HCT116 (cell line): ENCODE measurements at regions not wholly inside any gene's neighbourhood (a gene's known extent, or its start where the extent isn't known, plus 50 kb on each side); places are given as distances from the start of the nearest gene placed in this dataset.

Source experiments
- ATAC-seq: fragments of 200-7000 bp; cut with Tn5 transposase; 2 replicates; pipeline ENCODE4 v1.9.1; 2020; ENCODE audit warnings: mild to moderate bottlenecking, moderate library complexity
- BruUV-seq: library from RNA; stranded (reverse); fragments of 400-500 nt; replicated peaks from 2 replicates; lab custom pipeline; 2021; lab: Mats Ljungman, UMichigan
- CTCF ChIA-PET: fragments of 300-600 bp; sonication (Branson Sonifier 250); formaldehyde crosslinking; loops from one replicate; lab custom pipeline; 2021; ENCODE audit warnings: antibody characterized with exemption; lab: Charles Lee
- POLR2A ChIA-PET: fragments of 300-600, 350-600 bp; sonication (Branson Sonifier 250); formaldehyde crosslinking; loops from one replicate; lab custom pipeline; 2021; ENCODE audit warnings: antibody characterized with exemption; lab: Charles Lee
- RAD21 ChIA-PET, 2 experiments: fragments of 300-600 bp; sonication (Branson Sonifier 250); formaldehyde crosslinking; loops; one replicate each; lab custom pipeline; 2023; ENCODE audit warnings: low total read pairs in 2 of 2; ENCODE audit not compliant: uncharacterized antibody in 2 of 2, unreplicated experiment in 2 of 2, low non-redundant PET in 1 of 2; lab: Charles Lee
- DNase-seq: peaks from one replicate; pipeline ENCODE4 v3.0.0-alpha.2; 2010; ENCODE audit warnings: low read depth, low spot score
- H2AFZ ChIP-seq: fragments of 200-600 bp; shearing (Covaris generic), sonication (generic); 2 replicates; pipeline ENCODE4 v1.6.1; 2017; ENCODE audit warnings: low read depth, mixed run types, mixed read lengths, antibody characterized with exemption, low read length; ENCODE audit not compliant: poor library complexity, severe bottlenecking
- H3K27ac ChIP-seq: 2 replicates; pipeline ENCODE4 v1.5.1; 2012; ENCODE audit warnings: low read depth, low read length
- H3K27me3 ChIP-seq: fragments of 200-600 bp; sonication (generic); 2 replicates; pipeline ENCODE4 v1.6.1; 2016; ENCODE audit warnings: mixed run types, low read length, mixed read lengths; ENCODE audit not compliant: insufficient read depth
- H3K36me3 ChIP-seq, 2 experiments: fragments of 200-500 bp in 1 of 2; fragments of 200-600 bp in 1 of 2; sonication (Bioruptor generic) in 1 of 2; sonication (generic) in 1 of 2; 2 replicates each; pipeline versions ENCODE4 v1.5.1 to v1.6.1; 2014 to 2016; ENCODE audit warnings: low read length in 2 of 2, inconsistent platforms in 1 of 2, mixed read lengths in 1 of 2, mixed run types in 1 of 2; ENCODE audit not compliant: insufficient read depth in 2 of 2, control insufficient read depth in 1 of 2
- H3K4me1 ChIP-seq, 2 experiments: fragments of 200-600 bp in 1 of 2; sonication (generic) in 1 of 2; 2 replicates each; pipeline versions ENCODE4 v1.5.1 to v1.6.1; 2012 to 2017; ENCODE audit warnings: low read length in 2 of 2, inconsistent platforms in 1 of 2, mild to moderate bottlenecking in 1 of 2, mixed read lengths in 1 of 2, mixed run types in 1 of 2, moderate library complexity in 1 of 2; ENCODE audit not compliant: insufficient read depth in 2 of 2, control insufficient read depth in 1 of 2
- H3K4me2 ChIP-seq: fragments of 200-600 bp; sonication (generic); 2 replicates; pipeline ENCODE4 v1.6.1; 2017; ENCODE audit warnings: mixed run types, low read length, mixed read lengths
- H3K4me3 ChIP-seq, 2 experiments: fragments of 200-600 bp in 1 of 2; sonication (generic) in 1 of 2; replicated peaks in 1 of 2; 2 replicates each; pipeline ENCODE4 v1.5.1; 2011 to 2016; ENCODE audit warnings: low read length in 2 of 2, control low read depth in 1 of 2, low read depth in 1 of 2, mild to moderate bottlenecking in 1 of 2, mixed read lengths in 1 of 2, mixed run types in 1 of 2
- H3K79me2 ChIP-seq: fragments of 200-600 bp; sonication (generic); 2 replicates; pipeline ENCODE4 v1.6.1; 2017; ENCODE audit warnings: mild to moderate bottlenecking, mixed run types, low read length, moderate library complexity, mixed read lengths; ENCODE audit not compliant: insufficient read depth
- H3K9ac ChIP-seq: fragments of 200-600 bp; sonication (generic); 2 replicates; pipeline ENCODE4 v1.6.1; 2016; ENCODE audit warnings: low read length, mixed read lengths
- H3K9me2 ChIP-seq: fragments of 200-600 bp; sonication (generic), shearing (Covaris generic); 2 replicates; pipeline ENCODE4 v1.6.1; 2017; ENCODE audit warnings: mixed run types, mild to moderate bottlenecking, moderate library complexity; ENCODE audit not compliant: insufficient read depth
- H3K9me3 ChIP-seq, 2 experiments: fragments of 200-500 bp in 1 of 2; fragments of 200-600 bp in 1 of 2; sonication (Bioruptor generic) in 1 of 2; sonication (generic) in 1 of 2; 2 replicates each; pipeline ENCODE4 v1.6.1; 2014 to 2017; ENCODE audit warnings: low read length in 2 of 2, mixed read lengths in 2 of 2, inconsistent platforms in 1 of 2, low read depth in 1 of 2, mild to moderate bottlenecking in 1 of 2, mixed run types in 1 of 2, moderate library complexity in 1 of 2; ENCODE audit not compliant: control insufficient read depth in 1 of 2, insufficient read depth in 1 of 2
- H4K20me1 ChIP-seq: fragments of 200-600 bp; sonication (generic), shearing (Covaris generic); 2 replicates; pipeline ENCODE4 v1.6.1; 2017; ENCODE audit warnings: mixed run types, mild to moderate bottlenecking, moderate library complexity; ENCODE audit not compliant: insufficient read depth
- ATF3 ChIP-seq: IDR thresholded peaks from 2 replicates; pipeline ENCODE4 v1.6.1; 2012
- CEBPB ChIP-seq: IDR thresholded peaks from 2 replicates; pipeline ENCODE4 v1.6.1; 2012; ENCODE audit warnings: low read depth
- EGR1 ChIP-seq: IDR thresholded peaks from 2 replicates; pipeline ENCODE4 v1.6.1; 2012; ENCODE audit warnings: low read depth
- FOSL1 ChIP-seq: IDR thresholded peaks from 2 replicates; pipeline ENCODE4 v1.6.1; 2012; ENCODE audit warnings: low read depth
- JUND ChIP-seq: IDR thresholded peaks from 2 replicates; pipeline ENCODE4 v1.6.1; 2012
- MAX ChIP-seq: IDR thresholded peaks from 2 replicates; pipeline ENCODE4 v1.6.1; 2012
- POLR2AphosphoS5 ChIP-seq: IDR thresholded peaks from 2 replicates; pipeline ENCODE4 v1.6.1; 2011; ENCODE audit warnings: mild to moderate bottlenecking, low read depth, low read length, moderate library complexity
- SIN3A ChIP-seq: IDR thresholded peaks from 2 replicates; pipeline ENCODE4 v1.6.1; 2012; ENCODE audit warnings: low read depth
- SP1 ChIP-seq: IDR thresholded peaks from 2 replicates; pipeline ENCODE4 v1.6.1; 2012; ENCODE audit warnings: low read depth
- SRF ChIP-seq: IDR thresholded peaks from 2 replicates; pipeline ENCODE4 v1.6.1; 2012; ENCODE audit warnings: low read depth
- YY1 ChIP-seq: IDR thresholded peaks from 2 replicates; pipeline ENCODE4 v1.6.1; 2011; ENCODE audit warnings: low read length, low read depth, moderate library complexity, mild to moderate bottlenecking; ENCODE audit not compliant: insufficient replicate concordance; ENCODE audit errors: extremely low read depth
- ZFX ChIP-seq: fragments of 450-650 bp; IDR thresholded peaks from 2 replicates; pipeline ENCODE4 v1.6.1; 2017
- ZNF274 ChIP-seq: fragments of 200-500 bp; sonication (Bioruptor generic); IDR thresholded peaks from 2 replicates; pipeline ENCODE4 v1.6.1; 2014; ENCODE audit warnings: mild to moderate bottlenecking, low read depth, low read length, inconsistent platforms
- intact Hi-C: fragments of 100-400 bp; cut with micrococcal nuclease; formaldehyde crosslinking; loops from 2 replicates; pipeline ENCODE4 v1.10.0; 2022

DNA sequence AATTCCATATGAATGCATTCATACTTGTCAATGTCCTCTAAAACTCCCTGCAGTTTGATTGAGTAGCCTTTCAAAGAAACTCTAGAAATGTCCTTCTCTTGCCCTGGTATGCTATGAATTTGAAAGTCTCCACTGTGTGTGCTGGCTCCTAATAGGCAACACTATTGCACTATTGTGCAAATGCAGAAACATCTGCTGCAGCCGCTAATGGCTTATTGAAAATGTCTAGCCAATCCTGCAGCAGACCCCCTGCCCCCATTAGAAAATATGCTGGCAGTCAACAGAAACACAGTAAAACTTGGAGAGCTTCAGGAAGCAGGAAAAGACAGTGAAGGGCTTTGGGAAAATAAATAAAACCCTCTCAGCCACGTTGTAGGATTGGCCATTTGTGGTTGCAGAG lies 87.3 kb upstream of the GRAMD2B start:
- Histone ChIP-seq H3K36me3 (no peaks in the 10 kb centered on the region), H3K4me1 (no peaks in the 10 kb centered on the region), H3K27ac (no peak overlapping the region), H3K79me2 (no peaks in the 10 kb centered on the region), H4K20me1 (no peaks in the 10 kb centered on the region), H3K9me3 (no peaks in the 10 kb centered on the region), H3K9me2 (no peaks in the 10 kb centered on the region), H2AFZ (no peak overlapping the region), H3K9ac (no peak overlapping the region), H3K4me2 (no peak overlapping the region), H3K27me3 (no peaks in the 10 kb centered on the region), H3K4me3 (no peak overlapping the region)
- TF ChIP-seq YY1 = no peak
- TF ChIP-seq ATF3 = no peak
- no peak for TF ChIP-seq JUND
- TF ChIP-seq FOSL1 = no peak
- intact Hi-C loops = no loop called here
- ATAC-seq = no peak
- no peak for DNase-seq
- RAD21 ChIA-PET = no interaction called here
- POLR2A ChIA-PET = no interaction called here
- CTCF ChIA-PET = no interaction called here
- BruUV-seq = no TSS peak

DNA sequence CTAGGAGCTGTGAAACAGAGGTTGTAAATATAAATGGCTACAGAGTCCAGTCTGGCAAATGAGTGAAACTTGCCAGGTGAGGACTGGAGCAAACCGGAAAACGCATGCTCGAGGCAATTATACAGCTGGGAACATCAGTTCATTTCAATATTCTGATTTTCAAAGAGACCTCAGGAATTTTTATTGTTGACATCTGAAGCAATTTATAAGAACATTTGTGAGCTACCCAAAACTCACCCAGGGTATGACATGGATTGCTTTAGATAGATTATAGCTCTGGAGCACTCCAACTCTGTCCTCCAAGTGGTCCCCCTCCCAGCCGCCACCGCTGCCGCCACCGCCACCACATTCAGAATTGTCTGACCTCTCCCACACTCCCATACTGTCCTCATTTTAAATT lies 84.6 kb upstream of the GRAMD2B start:
- H3K27me3 ChIP-seq = no peaks in the 10 kb centered on the region
- ATAC-seq = no peak

More for the DNA sequence above, 84.6 kb upstream of the GRAMD2B start:
- no peaks in the 10 kb centered on the region for H3K79me2 ChIP-seq
- POLR2A ChIA-PET = interaction anchor here (0.9 kb wide), 1 partner anchor 256 kb away, joined by 3 read pairs; the partner anchor contains the start of gene ALDH7A1
- no TSS peak for BruUV-seq
- intact Hi-C loops = loop anchor here (1.0 to 2.0 kb wide), 2 partner anchors 201 to 256 kb away; partner anchors contain the start of gene ALDH7A1
- H3K9me2 ChIP-seq = no peaks in the 10 kb centered on the region
- no peak for TF ChIP-seq SIN3A
- TF ChIP-seq CEBPB = no peak
- no peak for TF ChIP-seq YY1
- no peak for TF ChIP-seq ZNF274
- TF ChIP-seq JUND = no peak
- no peak for TF ChIP-seq SP1
- TF ChIP-seq ATF3 = no peak
- no peak for TF ChIP-seq MAX
- TF ChIP-seq POLR2AphosphoS5 = no peak
- no peak for TF ChIP-seq SRF
- no peak for TF ChIP-seq EGR1
- no peak for TF ChIP-seq ZFX
- no peak overlapping the region for H3K27ac ChIP-seq
- H4K20me1 ChIP-seq = no peaks in the 10 kb centered on the region
- CTCF ChIA-PET = interaction anchor here (1.2 to 2.0 kb wide), 6 partner anchors 10 to 257 kb away, joined by 3 to 7 read pairs (median 4); partner anchors contain the start of gene ALDH7A1
- no peak overlapping the region for H3K9ac ChIP-seq
- no peak for DNase-seq
- no peaks in the 10 kb centered on the region for H3K36me3 ChIP-seq
- RAD21 ChIA-PET = no interaction called here
- H3K4me1 ChIP-seq = peaks cover 0 to 4% of the 10 kb centered on the region in 2 experiments; a peak in 1 of 4 replicates
- no peak overlapping the region for H3K4me2 ChIP-seq
- H3K4me3 ChIP-seq = no peak overlapping the region
- H3K9me3 ChIP-seq = no peaks in the 10 kb centered on the region
- no peak overlapping the region for H2AFZ ChIP-seq
